Stomach (tissue), 8 donors: ENCODE measurements at regions not wholly inside any gene's neighbourhood (a gene's known extent, or its start where the extent isn't known, plus 50 kb on each side); places are given as distances from the start of the nearest gene placed in this dataset.
"Not testable (repeated sequence)": the region's sequence is repeated elsewhere in the genome, so short reads cannot be mapped to it uniquely, and the experiment has no call there.

Experiments
- DNase-seq, 2 donors: peaks; one replicate each; pipeline versions ENCODE4 v3.0.0 to v3.0.0-alpha.2; 2013 to 2019
- H3K27ac ChIP-seq, 5 donors: fragments of 200-600 bp in 4 of 5; sonication (generic) in 4 of 5; one replicate each; pipeline ENCODE4 v1.5.1; 2013 to 2019; ENCODE audit warnings: mild to moderate bottlenecking in 1 of 5, moderate library complexity in 1 of 5
- H3K27me3 ChIP-seq, 3 donors: fragments of 200-600 bp; sonication (generic); one replicate each; pipeline ENCODE4 v1.5.1; 2017 to 2019; ENCODE audit warnings: mixed run types in 1 of 3
- H3K36me3 ChIP-seq, 4 donors: fragments of 200-600 bp; sonication (generic); 1 replicate in 3 of 4; 2 replicates in 1 of 4; pipeline ENCODE4 v1.5.1; 2016 to 2019
- H3K4me1 ChIP-seq, 4 donors: fragments of 200-600 bp; sonication (generic); one replicate each; pipeline ENCODE4 v1.5.1; 2016 to 2019
- H3K4me3 ChIP-seq, 4 donors: fragments of 200-600 bp; sonication (generic) in 3 of 4; one replicate each; pipeline ENCODE4 v1.5.1; 2016 to 2019; ENCODE audit warnings: mild to moderate bottlenecking in 1 of 4
- H3K9me3 ChIP-seq, 4 donors: fragments of 200-600 bp; sonication (generic); one replicate each; pipeline ENCODE4 v1.5.1; 2016 to 2019
- CTCF ChIP-seq, 7 experiments: fragments of 450-650 bp in 4 of 7; fragments of 200-600 bp in 3 of 7; sonication (generic) in 3 of 7; IDR thresholded peaks; one replicate each; pipeline ENCODE4 v1.5.1; 2016 to 2019; ENCODE audit warnings: antibody characterized with exemption in 7 of 7, control low read depth in 2 of 7, mild to moderate bottlenecking in 1 of 7
- EP300 ChIP-seq: sonication (generic); formaldehyde crosslinking; IDR thresholded peaks from one replicate; pipeline ENCODE4 v1.6.1; 2017; ENCODE audit warnings: antibody characterized with exemption
- POLR2A ChIP-seq, 4 donors: fragments of 450-650 bp; IDR thresholded peaks; one replicate each; pipeline ENCODE4 v1.6.1; 2016; ENCODE audit warnings: antibody characterized with exemption in 4 of 4, control low read depth in 2 of 4, mild to moderate bottlenecking in 1 of 4, moderate library complexity in 1 of 4
- POLR2AphosphoS5 ChIP-seq, 3 donors: sonication (generic); formaldehyde crosslinking; IDR thresholded peaks; one replicate each; pipeline ENCODE4 v1.6.1; 2016; ENCODE audit warnings: antibody characterized with exemption in 3 of 3
- WGBS, 5 donors: extraction: QIAGEN DNeasy Blood & Tissue Kit in 3 of 5; methylation state at CpG; one replicate each; pipeline versions ENCODE4 v1.1.5 to v1.1.7; 2013 to 2018; 5-methylcytosine and 5-hydroxymethylcytosine counted together
- intact Hi-C: fragments of 100-400 bp; cut with DNase I; formaldehyde crosslinking; loops from one replicate; pipeline ENCODE4 v1.15.1; 2023; ENCODE audit warnings: low total_unique reads
- donor health status: healthy with polysubstance abuse.
- donor health status: Bipolar disorder and iron deficiency.
- donor health status: healthy.

- no peak for DNase-seq
- no peaks in the 10 kb centered on the region for H3K4me1 ChIP-seq
- 78 to 86% (median 81%) methylated on average over 5 of the region's 5 CpGs for WGBS, 5 donors
- TF ChIP-seq POLR2A (IDR thresholded peaks at IDR 0.05) (no peak), POLR2AphosphoS5 (IDR thresholded peaks at IDR 0.05) (no peak), CTCF (IDR thresholded peaks at IDR 0.05) (no peak), EP300 (no peak)
- H3K27ac ChIP-seq, result no peak overlapping the region
- no peaks in the 10 kb centered on the region for H3K27me3 ChIP-seq
- no peak overlapping the region for H3K4me3 ChIP-seq
- H3K9me3 ChIP-seq, result no peaks in the 10 kb centered on the region
- intact Hi-C loops, result no loop called here
- H3K36me3 ChIP-seq, result no peaks in the 10 kb centered on the region
These were observed 382.6 kb upstream of the NOCT start for GRCh38 chr4:138632856-138633579.

- intact Hi-C loops, result no loop called here
- Histone ChIP-seq H3K4me1 (no peaks in the 10 kb centered on the region), H3K27me3 (no peaks in the 10 kb centered on the region), H3K27ac (no peak overlapping the region), H3K36me3 (no peaks in the 10 kb centered on the region), H3K4me3 (no peak overlapping the region), H3K9me3 (no peaks in the 10 kb centered on the region)
- WGBS, 5 donors, result 66 to 84% (median 74%) methylated on average over 3 of the region's 3 CpGs
- TF ChIP-seq POLR2AphosphoS5 (IDR thresholded peaks at IDR 0.05) (no peak), POLR2A (IDR thresholded peaks at IDR 0.05) (no peak), CTCF (IDR thresholded peaks at IDR 0.05) (no peak), EP300 (no peak)
- DNase-seq, result no peak
These were observed 384.9 kb upstream of the NOCT start for GRCh38 chr4:138630666-138631065.

- no peak for TF ChIP-seq POLR2AphosphoS5 (IDR thresholded peaks at IDR 0.05)
- no peak for TF ChIP-seq EP300
- no peak for TF ChIP-seq POLR2A (IDR thresholded peaks at IDR 0.05)
- no peak for TF ChIP-seq CTCF (IDR thresholded peaks at IDR 0.05)
- Histone ChIP-seq H3K9me3 (no peaks in the 10 kb centered on the region), H3K27me3 (no peaks in the 10 kb centered on the region), H3K4me1 (no peaks in the 10 kb centered on the region), H3K36me3 (no peaks in the 10 kb centered on the region), H3K27ac (no peak overlapping the region), H3K4me3 (no peak overlapping the region)
- 77 to 92% (median 88%) methylated on average over 2 of the region's 2 CpGs for WGBS, 5 donors
- no peak for DNase-seq
- intact Hi-C loops, result no loop called here
These were observed 385.9 kb upstream of the NOCT start for GRCh38 chr4:138629669-138630068.

GRCh38 chr4:138627096-138627495, 384.9 kb upstream of the SLC7A11 start:
- no peak for DNase-seq
- no peak overlapping the region for H3K27ac ChIP-seq
- no peaks in the 10 kb centered on the region for H3K36me3 ChIP-seq
- intact Hi-C loops, result no loop called here
- WGBS, 5 donors, result 69 to 89% (median 72%) methylated on average over 5 of the region's 5 CpGs
- no peaks in the 10 kb centered on the region for H3K27me3 ChIP-seq
- no peaks in the 10 kb centered on the region for H3K4me1 ChIP-seq
- H3K4me3 ChIP-seq, result no peak overlapping the region
- H3K9me3 ChIP-seq, result no peaks in the 10 kb centered on the region
- TF ChIP-seq POLR2A (IDR thresholded peaks at IDR 0.05), result no peak
- TF ChIP-seq EP300, result no peak
- no peak for TF ChIP-seq POLR2AphosphoS5 (IDR thresholded peaks at IDR 0.05)

- H3K36me3 ChIP-seq, H3K27ac ChIP-seq, H3K27me3 ChIP-seq, H3K9me3 ChIP-seq, H3K4me3 ChIP-seq, intact Hi-C loops, DNase-seq, H3K4me1 ChIP-seq: not testable (repeated sequence)
- WGBS, 5 donors, result 66 to 92% (median 76%) methylated on average over 4 of the region's 4 CpGs
These were observed 380.2 kb upstream of the SLC7A11 start for GRCh38 chr4:138622362-138622761.
